ENCODE measurements at regions not wholly inside any gene's neighbourhood (a gene's known extent, or its start where the extent isn't known, plus 50 kb on each side); places are given as distances from the start of the nearest gene placed in this dataset.

DNA sequence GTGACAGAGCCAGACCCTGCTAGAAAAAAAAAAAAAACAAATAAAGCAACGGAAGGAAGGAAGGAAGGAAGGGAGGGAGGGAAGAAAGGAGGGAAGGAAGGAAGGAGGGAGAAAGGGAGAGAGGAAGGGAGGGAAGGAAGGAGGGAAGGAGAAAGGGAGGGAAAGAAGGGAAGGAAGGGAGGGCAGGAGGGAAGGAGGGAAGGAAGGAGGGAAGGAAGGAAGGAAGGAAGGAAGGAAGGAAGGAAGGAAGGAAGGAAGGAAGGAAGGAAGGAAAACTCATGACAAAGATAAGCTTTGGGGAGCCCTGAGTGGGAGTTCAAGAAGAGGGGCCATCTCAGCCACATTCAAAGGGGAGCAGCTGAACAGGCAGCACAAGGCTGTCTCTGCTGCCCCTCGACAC, 124.7 kb upstream of the MGMT start:
- TF ChIP-seq EZH2phosphoT487 (IDR thresholded peaks at IDR 0.05; ENCODE audit: borderline replicate concordance, low read length) = no peak
- TF ChIP-seq, protein P1, sequence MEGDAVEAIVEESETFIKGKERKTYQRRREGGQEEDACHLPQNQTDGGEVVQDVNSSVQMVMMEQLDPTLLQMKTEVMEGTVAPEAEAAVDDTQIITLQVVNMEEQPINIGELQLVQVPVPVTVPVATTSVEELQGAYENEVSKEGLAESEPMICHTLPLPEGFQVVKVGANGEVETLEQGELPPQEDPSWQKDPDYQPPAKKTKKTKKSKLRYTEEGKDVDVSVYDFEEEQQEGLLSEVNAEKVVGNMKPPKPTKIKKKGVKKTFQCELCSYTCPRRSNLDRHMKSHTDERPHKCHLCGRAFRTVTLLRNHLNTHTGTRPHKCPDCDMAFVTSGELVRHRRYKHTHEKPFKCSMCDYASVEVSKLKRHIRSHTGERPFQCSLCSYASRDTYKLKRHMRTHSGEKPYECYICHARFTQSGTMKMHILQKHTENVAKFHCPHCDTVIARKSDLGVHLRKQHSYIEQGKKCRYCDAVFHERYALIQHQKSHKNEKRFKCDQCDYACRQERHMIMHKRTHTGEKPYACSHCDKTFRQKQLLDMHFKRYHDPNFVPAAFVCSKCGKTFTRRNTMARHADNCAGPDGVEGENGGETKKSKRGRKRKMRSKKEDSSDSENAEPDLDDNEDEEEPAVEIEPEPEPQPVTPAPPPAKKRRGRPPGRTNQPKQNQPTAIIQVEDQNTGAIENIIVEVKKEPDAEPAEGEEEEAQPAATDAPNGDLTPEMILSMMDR (IDR thresholded peaks at IDR 0.05; ENCODE audit: low read depth, low read length, poor library complexity, severe bottlenecking) = no peak

All from DOHH2 (cell line).